Keratinocyte (primary cell): ENCODE measurements at regions not wholly inside any gene's neighbourhood (a gene's known extent, or its start where the extent isn't known, plus 50 kb on each side); places are given as distances from the start of the nearest gene placed in this dataset.

Experiments
- CTCF ChIP-seq, 3 experiments: IDR thresholded peaks in 1 of 3; conservative IDR thresholded peaks in 1 of 3; optimal IDR thresholded peaks in 1 of 3; 2 replicates in 2 of 3; 3 replicates in 1 of 3; pipeline versions ENCODE3 to v1.5.1; 2011; ENCODE audit warnings: low read length in 3 of 3, mild to moderate bottlenecking in 3 of 3, moderate library complexity in 2 of 3, control low read depth in 1 of 3, inconsistent platforms in 1 of 3; ENCODE audit not compliant: insufficient read depth in 2 of 3; ENCODE audit errors: extremely low read depth in 1 of 3
- EZH2 ChIP-seq: IDR thresholded peaks from one replicate; pipeline ENCODE4 v1.6.1; 2012; ENCODE audit warnings: inconsistent platforms, mild to moderate bottlenecking, low read length, moderate library complexity

- TF ChIP-seq CTCF (optimal IDR thresholded peaks at IDR 0.05 in 1 of 3, IDR thresholded peaks at IDR 0.05 in 1 of 3, conservative IDR thresholded peaks at IDR 0.05 in 1 of 3; ENCODE audit: extremely low read depth in 1 of 3, insufficient read depth in 2 of 3, low read length in 3 of 3) = no peak
- TF ChIP-seq EZH2 = no peak
These were observed 951.6 kb upstream of the POU3F3 start for GRCh38 chr2:103902347-103902746.
